RWPE1 (cell line): ENCODE measurements at regions not wholly inside any gene's neighbourhood (a gene's known extent, or its start where the extent isn't known, plus 50 kb on each side); places are given as distances from the start of the nearest gene placed in this dataset.
"Not testable (repeated sequence)": the region's sequence is repeated elsewhere in the genome, so short reads cannot be mapped to it uniquely, and the experiment has no call there.

Experiments
- CTCF ChIA-PET: fragments of 350-600 bp; sonication (Branson Sonifier 250); formaldehyde crosslinking; extraction: SDS; loops from one replicate; lab custom pipeline; 2021; lab: Yijun Ruan, JAX
- POLR2A ChIA-PET: fragments of 400-600 bp; formaldehyde crosslinking; extraction: SDS; loops from one replicate; lab custom pipeline; 2020; ENCODE audit warnings: antibody characterized with exemption; ENCODE audit not compliant: low non-redundant PET; lab: Yijun Ruan, JAX
- DNase-seq: peaks from one replicate; pipeline ENCODE4 v3.0.0; 2012; ENCODE audit warnings: low spot score
- H3K27ac ChIP-seq: fragments of 450-650 bp; 2 replicates; pipeline ENCODE4 v1.5.1; 2017
- CTCF ChIP-seq: fragments of 450-650 bp; conservative IDR thresholded peaks from 2 replicates; pipeline ENCODE4 v1.5.1; 2017; ENCODE audit warnings: low read depth, mild to moderate bottlenecking

- no peak for DNase-seq
- POLR2A ChIA-PET, result no interaction called here
- H3K27ac ChIP-seq, result no peak overlapping the region
- CTCF ChIA-PET, result interaction anchor here (0.6 kb wide), 1 partner anchor 255 kb away, joined by 3 read pairs; the partner anchor contains the start of gene EDN1
- no peak for TF ChIP-seq CTCF
These were observed 171.6 kb upstream of the PHACTR1 start for GRCh38 chr6:12544821-12545565.

- ChIA-PET POLR2A (no interaction called here), CTCF (interaction anchor here (0.6 kb wide), 1 partner anchor 256 kb away, joined by 3 read pairs; the partner anchor contains the start of gene EDN1)
- peak; percentile 71 for DNase-seq
- no peak for TF ChIP-seq CTCF
- H3K27ac ChIP-seq, result no peak overlapping the region
These were observed 170.8 kb upstream of the PHACTR1 start for GRCh38 chr6:12545619-12546409.

GRCh38 chr6:12546410-12547002, 170.1 kb upstream of the PHACTR1 start:
- CTCF ChIA-PET, result no interaction called here
- POLR2A ChIA-PET, result no interaction called here
- DNase-seq, result no peak
- no peak overlapping the region for H3K27ac ChIP-seq
- no peak for TF ChIP-seq CTCF

- TF ChIP-seq CTCF, result no peak
- CTCF ChIA-PET, result no interaction called here
- no peak overlapping the region for H3K27ac ChIP-seq
- DNase-seq, result no peak
- POLR2A ChIA-PET, result no interaction called here
These were observed 168.0 kb upstream of the PHACTR1 start for GRCh38 chr6:12548526-12548925.

GRCh38 chr6:12549445-12549844, 167.1 kb upstream of the PHACTR1 start:
- H3K27ac ChIP-seq, CTCF ChIA-PET, DNase-seq, POLR2A ChIA-PET: not testable (repeated sequence)

GRCh38 chr6:12554820-12555219, 161.7 kb upstream of the PHACTR1 start:
- CTCF ChIA-PET, result not testable (repeated sequence)

GRCh38 chr6:12555267-12555666, 161.3 kb upstream of the PHACTR1 start:
- DNase-seq, result no peak
- POLR2A ChIA-PET, result no interaction called here

More at GRCh38 chr6:12554820-12555219, 161.7 kb upstream of the PHACTR1 start:
- POLR2A ChIA-PET, H3K27ac ChIP-seq, DNase-seq: not testable (repeated sequence)

More at GRCh38 chr6:12555267-12555666, 161.3 kb upstream of the PHACTR1 start:
- no peak overlapping the region for H3K27ac ChIP-seq
- TF ChIP-seq CTCF, result no peak
- CTCF ChIA-PET, result no interaction called here
